NCI-H1048 (cell line): ENCODE measurements at regions not wholly inside any gene's neighbourhood (a gene's known extent, or its start where the extent isn't known, plus 50 kb on each side); places are given as distances from the start of the nearest gene placed in this dataset.
"Not testable (repeated sequence)": the region's sequence is repeated elsewhere in the genome, so short reads cannot be mapped to it uniquely, and the experiment has no call there.

Experiments
- DNase-seq: peaks from one replicate; lab custom pipeline; 2025; lab: John Stamatoyannopoulos, UW

DNA sequence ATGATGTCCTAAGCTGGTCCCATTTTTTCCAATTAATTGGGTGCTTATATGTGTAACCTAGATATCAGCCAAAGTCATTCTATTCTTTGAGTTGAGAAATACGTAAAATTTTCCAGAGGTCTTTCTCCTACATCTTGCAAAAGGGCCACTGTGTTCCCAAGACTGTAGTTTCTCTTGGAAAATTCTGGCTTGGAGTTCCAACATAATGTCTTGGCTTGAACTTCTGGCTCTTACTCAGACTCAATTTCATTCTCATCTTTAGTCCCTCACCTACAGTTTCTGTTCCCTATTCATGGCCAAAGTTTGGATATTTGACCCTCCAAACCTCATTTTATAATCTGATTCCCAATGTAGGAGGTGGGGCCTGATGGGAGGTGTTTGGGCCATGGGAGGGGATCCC, 201.4 kb upstream of the ARHGEF26 start:
- no peak for DNase-seq

- DNase-seq = no peak
Observed at GRCh38 chr3:153921826-153922225, 199.4 kb upstream of the ARHGEF26 start.

DNA sequence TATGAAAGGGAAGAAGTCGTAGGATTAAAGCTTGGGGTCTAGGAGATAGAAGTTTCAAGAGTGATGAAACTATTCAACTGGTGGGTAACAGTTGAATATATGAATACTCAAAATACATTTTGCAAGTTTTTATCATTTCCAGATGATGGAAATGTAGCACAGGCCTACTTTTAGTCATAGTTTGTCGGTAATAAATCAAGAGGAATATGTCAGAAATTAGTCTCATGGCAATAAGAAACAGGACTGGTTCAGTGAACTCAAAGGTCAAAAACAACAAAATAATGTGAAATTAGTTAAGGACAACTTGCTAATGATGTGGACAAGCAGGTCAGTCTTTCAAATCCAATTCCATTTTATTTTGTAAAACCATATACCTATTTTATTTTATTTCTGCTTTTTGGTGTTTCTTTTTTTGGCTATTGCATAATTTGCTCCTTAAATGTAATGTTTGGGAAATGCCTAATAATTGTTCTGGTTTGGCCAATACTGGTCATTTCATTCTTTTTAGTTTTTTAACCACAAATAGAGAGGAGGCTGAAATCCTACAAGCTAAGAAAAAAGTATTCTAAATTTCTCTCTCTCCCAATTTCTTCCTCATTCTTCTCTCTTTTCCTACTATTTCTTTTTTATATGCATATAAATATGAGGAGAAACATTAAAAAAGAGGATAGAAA, 195.2 kb upstream of the ARHGEF26 start:
- no peak for DNase-seq

DNA sequence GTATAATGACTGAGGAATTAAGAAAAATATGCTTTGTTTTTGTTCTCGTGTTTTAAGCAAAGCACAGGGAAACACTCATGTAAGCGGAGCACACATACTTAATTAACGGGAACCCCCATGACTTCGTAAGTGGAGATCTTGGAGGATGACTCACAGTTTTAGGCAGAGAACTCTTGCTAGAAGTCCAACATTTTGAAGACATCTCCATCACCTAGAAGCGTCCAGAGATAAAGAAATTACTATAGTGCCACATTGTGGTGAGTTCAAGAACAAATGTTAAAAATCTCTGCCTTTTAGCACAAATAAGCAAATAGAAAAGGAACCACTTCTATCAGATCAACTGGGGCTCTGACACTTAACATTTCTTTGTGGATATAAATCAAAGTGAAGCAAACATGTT, 194.1 kb upstream of the ARHGEF26 start:
- DNase-seq = no peak

GRCh38 chr3:153928851-153929250, 192.3 kb upstream of the ARHGEF26 start:
- no peak for DNase-seq

DNA sequence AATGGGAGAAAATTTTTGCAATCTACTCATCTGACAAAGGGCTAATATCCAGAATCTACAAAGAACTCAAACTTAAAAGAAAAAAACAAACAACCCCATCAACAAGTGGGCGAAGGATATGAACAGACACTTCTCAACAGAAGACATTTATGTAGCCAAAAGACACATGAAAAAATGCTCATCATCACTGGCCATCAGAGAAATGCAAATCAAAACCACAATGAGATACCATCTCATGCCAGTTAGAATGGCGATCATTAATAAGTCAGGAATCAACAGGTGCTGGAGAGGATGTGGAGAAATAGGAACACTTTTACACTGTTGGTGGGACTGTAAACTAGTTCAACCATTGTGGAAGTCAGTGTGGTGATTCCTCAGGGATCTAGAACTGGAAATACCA, 187.7 kb upstream of the ARHGEF26 start:
- DNase-seq = not testable (repeated sequence)

GRCh38 chr3:153944084-153944483, 177.1 kb upstream of the ARHGEF26 start:
- no peak for DNase-seq

GRCh38 chr3:153951276-153951675, 169.9 kb upstream of the ARHGEF26 start:
- DNase-seq = no peak

GRCh38 chr3:153952091-153952490, 169.1 kb upstream of the ARHGEF26 start:
- no peak for DNase-seq

- DNase-seq = no peak
Observed at GRCh38 chr3:153956613-153957012, 164.6 kb upstream of the ARHGEF26 start.

- no peak for DNase-seq
Observed at GRCh38 chr3:153957421-153957820, 163.8 kb upstream of the ARHGEF26 start.

DNA sequence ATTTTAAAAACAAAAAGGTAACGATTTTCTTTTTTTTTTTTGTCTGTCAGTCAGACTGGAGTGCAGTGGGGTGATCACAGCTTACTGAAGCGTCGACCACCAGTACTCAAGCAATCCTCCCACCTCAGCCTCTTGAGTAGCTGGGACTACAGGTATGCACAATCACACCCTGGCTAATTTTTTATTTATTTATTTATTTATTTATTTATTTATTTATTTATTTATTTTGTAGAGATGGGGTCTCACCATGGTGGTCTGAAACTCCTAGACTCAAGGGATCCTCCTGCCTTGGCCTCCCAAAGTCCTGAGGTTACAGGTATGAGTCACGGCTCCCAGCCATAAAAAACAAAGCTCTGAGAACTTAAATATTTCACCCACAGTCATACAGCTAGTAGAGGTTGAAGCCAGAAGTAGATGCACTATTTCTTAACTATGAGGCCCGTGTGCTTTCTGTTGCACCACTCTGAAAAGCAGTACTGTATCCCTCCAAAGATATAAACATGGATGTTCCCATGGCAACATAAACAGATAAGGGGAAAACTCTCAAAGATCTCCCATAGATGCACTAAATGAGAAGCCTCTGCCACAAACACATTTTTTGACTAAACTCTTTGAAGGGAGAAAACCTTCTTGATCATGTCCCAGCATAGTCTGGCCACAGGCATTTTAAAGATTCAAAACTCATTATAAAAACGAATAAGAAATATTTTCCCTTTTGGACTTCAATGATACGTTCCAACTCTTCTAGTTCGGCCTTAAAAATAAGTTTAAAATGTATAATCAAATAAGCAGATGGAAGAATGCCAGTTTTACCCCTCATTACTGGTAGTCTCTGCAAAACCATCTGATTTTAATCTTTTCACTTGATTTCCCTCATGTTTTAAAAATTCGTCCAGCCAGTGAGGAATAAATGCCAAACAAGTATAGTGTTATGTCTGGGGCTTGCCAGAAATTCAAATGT, 162.3 kb upstream of the ARHGEF26 start:
- DNase-seq = no peak

DNA sequence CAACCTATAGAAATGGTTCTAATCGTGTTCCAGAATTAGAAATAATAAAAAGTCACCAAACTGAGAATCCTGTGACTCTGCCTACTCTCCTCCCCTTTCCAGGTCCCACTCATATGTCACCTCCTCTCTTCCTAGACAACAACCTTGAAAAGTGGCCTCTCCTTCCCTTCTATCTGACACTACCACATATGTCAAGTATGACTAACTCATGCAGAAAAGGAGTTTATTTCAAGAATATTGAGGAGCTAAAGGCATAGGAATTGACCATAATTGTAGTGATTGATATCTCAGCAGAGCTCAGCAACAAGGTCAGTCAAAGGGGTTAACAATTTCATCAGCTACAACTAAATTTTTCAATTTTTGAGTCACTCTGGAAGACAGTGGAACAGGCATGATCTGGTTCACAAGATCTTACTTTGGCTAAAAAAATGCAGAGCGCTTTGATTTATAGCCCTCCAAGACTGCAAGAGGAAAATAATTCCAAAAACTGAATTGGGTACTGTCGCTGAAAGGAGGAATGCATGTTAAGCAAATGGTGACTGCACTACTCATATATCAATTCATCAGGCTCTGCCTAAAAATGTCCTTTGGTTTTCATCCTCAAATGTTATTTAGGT, 160.6 kb upstream of the ARHGEF26 start:
- no peak for DNase-seq

DNA sequence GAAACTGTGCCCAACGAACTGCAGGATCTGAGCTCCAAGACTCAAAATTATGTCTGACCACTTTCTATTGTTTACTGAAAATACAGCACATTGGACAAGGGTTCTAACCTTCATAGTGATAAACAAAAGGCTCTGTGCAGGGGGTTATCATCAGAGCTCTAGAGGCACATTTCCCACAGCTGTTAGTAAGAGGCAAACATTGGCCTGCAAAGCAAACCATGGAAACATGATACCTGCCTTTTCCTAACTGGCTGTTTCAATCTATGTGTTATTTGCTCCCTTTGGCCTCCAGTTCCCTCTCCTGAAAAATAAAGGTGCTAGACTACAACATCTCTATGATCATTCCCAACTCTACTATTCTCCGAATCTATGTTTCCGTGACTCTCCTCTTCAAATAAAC, 159.7 kb upstream of the ARHGEF26 start:
- DNase-seq = no peak

- no peak for DNase-seq
Observed at GRCh38 chr3:153963012-153963411, 158.2 kb upstream of the ARHGEF26 start.

- no peak for DNase-seq
Observed at GRCh38 chr3:153967260-153967659, 153.9 kb upstream of the ARHGEF26 start.

DNA sequence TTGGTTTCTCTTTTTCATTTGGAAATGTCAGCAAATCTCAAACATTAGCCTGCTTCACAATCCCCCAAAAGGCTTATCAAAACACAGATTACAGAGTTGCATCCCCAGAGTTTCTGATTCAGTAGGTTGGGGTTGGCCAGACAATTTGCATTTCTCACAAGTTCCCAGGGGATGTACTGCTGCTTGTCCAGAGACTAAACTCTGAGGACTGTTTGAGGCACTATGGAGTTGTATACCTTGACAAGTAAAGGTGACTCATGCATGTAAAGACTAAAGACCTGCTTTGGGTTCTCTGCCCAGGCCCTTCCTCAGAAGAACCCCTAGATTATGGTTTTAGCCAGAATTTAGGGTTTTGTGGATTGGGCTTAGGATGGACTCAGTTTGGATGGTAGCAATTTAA, 151.1 kb upstream of the ARHGEF26 start:
- no peak for DNase-seq

- no peak for DNase-seq
Observed at GRCh38 chr3:153970741-153971347, 150.3 kb upstream of the ARHGEF26 start.

DNA sequence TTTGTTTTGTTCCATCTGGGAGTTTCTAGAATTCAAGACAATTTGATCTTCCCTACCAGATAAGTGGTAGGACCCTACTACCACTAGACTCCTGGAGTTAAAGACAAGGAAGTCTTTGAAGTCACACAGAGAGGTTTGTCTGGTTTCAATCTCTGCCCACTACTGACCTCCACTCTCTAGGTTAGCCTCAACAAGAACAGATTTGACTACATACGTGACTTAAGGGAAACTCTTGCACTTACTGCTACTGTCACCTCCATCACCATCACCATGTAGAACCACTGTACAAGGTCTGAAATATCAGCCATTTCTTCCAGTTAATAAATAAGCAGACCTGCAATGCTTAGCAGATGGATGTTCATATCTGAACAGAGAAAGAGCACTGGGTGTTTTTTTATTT, 148.3 kb upstream of the ARHGEF26 start:
- DNase-seq = no peak

DNA sequence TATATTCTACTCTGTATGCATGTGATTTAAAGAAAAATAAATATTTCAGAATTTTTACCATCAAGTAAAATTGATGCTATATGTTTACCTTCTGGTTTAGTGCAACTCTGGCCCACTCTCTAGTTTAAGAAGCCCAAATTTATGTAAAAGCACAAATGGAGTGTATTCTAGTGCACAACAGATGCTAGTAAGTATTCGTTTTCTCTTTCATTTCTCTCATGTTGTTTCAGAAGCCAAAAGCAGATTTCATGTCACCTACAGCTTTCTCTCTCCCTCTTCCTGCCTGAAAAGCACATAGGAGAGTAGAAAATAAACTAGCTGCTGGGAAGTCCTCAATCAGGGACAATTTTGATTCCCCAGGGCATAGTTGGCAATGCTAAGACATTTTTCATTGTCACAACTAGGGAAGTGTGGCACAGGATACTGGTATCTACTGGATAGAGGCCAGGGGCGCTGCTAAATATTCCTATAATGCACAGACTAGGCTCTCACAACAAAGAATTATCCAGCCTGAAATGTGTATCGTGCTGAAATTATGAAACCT, 147.4 kb upstream of the ARHGEF26 start:
- no peak for DNase-seq

DNA sequence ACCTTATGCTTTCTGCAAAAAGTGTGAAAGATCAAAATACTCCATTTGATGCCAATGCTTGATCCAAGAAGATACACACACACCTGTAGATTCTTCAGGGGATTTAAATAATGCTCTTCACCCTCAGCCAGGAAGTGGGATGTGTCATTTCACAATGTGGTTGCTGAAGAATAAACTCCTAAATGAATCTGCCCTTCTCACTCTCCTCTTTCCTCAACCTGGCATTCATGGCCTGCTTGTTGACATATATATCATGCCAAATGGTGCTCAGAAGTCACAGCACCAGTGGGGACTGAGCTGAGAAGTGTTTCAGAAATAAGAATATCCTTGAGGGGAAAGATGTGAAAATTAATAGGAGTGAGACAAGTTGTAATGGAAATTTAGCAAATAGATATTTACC, 146.6 kb upstream of the ARHGEF26 start:
- no peak for DNase-seq

DNA sequence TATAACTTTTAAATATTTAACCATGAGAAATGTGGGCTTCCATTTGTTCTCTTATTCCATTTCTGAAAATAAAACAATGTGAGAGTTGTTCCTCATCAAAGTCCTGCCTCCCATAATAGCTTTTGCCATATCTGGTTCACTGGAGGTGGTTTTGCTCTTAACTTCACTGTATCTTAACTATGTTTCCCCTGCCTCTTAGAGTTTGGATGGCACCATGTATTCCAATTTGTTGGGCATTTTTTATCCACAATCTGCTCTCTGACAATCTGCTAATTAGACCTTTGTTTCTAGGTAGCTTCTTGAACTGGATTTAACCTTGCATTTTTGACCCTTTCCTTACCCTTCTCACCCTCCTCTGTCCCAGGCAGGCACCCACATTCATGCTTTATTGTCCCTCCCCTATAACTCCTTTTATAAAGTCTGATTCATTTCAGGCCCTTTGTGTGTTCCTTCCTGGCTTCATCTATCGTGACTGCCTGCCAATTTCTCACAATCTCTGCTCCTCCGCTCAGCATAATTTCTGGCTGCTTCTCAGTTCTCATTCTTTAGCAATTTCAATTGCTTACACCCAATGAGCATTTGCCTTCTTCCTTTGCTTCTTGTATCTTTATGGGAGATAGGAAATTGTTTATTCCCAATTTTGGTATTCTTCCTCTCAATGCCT, 144.2 kb upstream of the ARHGEF26 start:
- DNase-seq = no peak
